SU-DHL-6 (cell line): ENCODE measurements at regions not wholly inside any gene's neighbourhood (a gene's known extent, or its start where the extent isn't known, plus 50 kb on each side); places are given as distances from the start of the nearest gene placed in this dataset.

Experiments used
- CTCF ChIP-seq: fragments of 200-600 bp; sonication (generic); IDR thresholded peaks from one replicate; pipeline ENCODE4 v1.5.1; 2017; ENCODE audit warnings: antibody characterized with exemption, mild to moderate bottlenecking, low read length, moderate library complexity; ENCODE audit not compliant: insufficient read depth, poor library complexity, severe bottlenecking
- EZH2phosphoT487 ChIP-seq: fragments of 200-600 bp; sonication (generic), shearing (Covaris generic); conservative IDR thresholded peaks from 2 replicates; pipeline ENCODE4 v1.6.1; 2018; ENCODE audit warnings: mild to moderate bottlenecking, antibody characterized with exemption, low read length, moderate library complexity, mixed read lengths

- no peak for TF ChIP-seq CTCF
- no peak for TF ChIP-seq EZH2phosphoT487
These were observed 265.8 kb upstream of the TCF21 start for GRCh38 chr6:133623065-133623464.
